ENCODE measurements at regions not wholly inside any gene's neighbourhood (a gene's known extent, or its start where the extent isn't known, plus 50 kb on each side); places are given as distances from the start of the nearest gene placed in this dataset.
A peak's percentile ranks its signal among the peaks of the same experiment; 100 is the strongest.
"Not testable (repeated sequence)": the region's sequence is repeated elsewhere in the genome, so short reads cannot be mapped to it uniquely, and the experiment has no call there.

DNA sequence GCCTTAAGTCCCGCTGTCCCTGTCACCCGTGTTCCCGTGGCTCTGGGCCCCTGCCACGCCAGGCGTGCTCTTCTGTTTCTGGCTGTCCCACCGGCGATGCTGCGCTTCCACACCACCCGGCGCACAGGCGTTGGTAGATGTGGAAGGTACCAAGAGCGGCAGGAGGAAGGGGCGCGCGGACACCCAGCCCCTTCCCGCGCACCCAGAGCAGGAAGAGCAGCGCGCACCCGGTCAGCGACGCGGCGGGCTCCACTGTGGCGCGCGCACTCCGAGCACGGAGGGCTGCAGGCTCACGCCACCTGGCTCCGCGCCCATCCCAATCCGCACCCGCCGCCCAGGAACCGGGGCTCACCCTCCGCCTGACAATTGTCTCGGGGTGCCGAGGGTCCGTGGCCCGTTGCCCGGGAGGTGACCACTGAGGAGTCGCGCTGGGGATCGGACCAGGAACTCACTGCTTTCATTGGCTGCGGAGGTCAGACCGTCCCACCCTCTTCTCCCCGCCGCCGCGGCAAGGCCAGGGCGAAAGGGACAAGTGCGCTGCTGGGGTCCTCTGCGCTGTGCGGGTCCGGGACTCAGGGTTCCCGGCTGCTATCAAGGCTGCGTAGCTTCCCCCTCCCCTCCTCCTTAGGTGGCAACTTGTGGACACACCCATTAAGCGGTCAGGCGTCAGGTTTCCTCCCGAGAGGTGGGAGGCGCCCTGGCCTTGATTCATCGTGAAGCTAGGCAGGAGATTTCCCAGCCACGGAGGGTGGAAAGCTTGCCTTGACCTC lies 121.6 kb upstream of the ZNF92 start:
- peak; percentile 36 for DNase-seq

DNA sequence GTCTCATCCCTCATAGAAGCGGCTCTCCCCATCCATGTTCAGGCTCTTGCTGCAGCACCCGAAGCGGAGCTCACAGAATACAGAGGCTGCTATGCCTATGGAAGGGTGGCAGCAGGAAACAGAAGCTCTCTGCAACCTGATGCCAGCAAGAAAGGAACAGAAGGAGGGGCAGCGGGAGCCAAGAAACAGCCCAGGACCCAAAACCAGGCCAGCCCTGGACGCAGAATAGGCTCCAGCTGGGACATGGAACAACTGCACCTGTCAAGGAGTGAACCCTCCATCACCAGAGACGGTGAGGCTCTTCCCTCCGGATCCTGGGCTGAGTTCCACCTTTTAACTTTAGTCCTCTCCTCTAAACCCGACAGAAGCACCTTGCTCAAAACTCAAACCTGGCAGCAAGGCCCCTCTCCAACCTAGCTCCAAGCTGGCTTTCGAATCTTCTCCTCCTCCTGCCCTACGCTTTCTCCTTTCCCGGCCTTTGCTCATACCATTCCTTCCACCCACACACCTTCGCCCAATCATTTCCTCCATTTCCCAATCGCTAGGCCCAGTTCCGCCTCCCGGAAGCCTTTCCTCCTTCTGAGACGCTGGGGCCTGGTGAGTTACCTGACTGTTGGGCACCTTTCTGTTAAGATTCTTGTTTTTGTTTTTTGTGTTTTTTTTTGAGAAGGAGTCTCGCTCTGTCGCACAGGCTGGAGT lies 122.8 kb upstream of the ZNF92 start:
- DNase-seq: no peak

DNA sequence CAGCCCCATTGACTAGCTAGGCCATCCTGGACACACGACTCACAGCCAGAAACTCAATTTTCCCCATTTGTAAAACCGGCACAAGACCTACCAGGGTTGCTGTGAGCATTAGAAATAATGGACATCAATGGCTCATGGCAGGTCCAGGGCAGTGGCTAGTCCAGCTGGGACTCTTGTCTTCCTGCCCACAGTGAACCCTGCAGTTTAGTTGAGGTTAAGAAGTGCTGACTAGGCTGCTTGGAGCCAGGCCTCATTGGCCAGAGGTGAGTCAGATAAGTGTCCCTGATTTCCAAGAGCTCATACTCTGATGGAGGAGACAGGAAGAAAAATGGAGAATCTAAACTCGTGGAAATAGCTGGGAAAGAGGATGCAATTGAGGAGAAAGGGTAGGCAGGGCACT lies 123.4 kb upstream of the ZNF92 start:
- no peak for DNase-seq

DNA sequence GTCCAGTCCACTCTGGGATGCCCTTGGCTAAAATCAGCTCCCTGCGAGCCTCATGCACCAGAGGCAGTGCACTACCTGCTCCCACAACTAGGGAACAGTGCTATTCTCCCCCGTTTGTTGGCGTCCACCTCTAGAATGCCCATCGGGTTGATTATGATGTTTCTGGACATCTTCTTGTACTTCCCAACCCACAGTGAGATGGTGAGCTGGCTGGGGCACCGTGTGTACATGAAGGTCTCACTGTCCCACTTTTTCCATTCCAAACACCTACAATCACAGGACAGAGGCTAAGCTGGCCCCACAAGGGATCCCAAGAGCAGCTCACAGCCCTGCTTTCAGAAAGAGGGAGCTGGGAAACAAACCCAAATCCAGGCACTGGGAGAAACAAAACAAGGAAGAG lies 126.2 kb upstream of the ZNF92 start:
- DNase-seq: no peak

DNA sequence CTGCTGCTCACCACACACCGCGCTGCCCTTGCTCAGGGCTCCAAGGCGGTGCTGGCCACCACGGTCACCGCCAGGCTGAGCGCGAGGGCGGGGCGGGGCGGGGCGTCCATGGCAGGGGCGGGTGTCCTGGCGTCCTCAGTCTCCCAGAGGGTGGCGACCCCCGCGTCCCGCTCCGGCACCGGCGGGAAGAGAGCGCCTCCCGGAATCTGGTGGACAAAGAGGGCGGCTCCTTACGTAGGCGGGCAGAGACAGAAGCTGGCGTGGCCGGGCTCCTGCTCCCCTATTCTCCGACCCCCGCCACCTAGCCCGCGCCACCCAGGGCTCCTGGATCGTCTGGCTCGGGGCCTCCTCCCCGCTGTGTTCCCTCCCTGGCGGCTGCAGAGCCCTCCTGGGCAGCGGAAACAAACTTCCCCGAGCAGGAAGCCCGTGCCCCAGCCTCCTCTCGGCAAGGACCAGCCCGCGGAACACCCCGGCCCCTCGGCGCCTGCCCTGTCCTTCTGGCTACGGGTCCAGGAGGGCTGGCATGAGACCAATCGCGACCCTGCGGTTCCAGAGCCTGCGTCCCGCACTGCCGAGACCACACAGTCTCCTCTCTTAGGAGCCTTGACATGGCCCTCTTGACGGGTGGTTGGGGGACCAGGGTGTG lies 133.8 kb upstream of the ZNF92 start:
- peak; percentile 14 for DNase-seq

DNA sequence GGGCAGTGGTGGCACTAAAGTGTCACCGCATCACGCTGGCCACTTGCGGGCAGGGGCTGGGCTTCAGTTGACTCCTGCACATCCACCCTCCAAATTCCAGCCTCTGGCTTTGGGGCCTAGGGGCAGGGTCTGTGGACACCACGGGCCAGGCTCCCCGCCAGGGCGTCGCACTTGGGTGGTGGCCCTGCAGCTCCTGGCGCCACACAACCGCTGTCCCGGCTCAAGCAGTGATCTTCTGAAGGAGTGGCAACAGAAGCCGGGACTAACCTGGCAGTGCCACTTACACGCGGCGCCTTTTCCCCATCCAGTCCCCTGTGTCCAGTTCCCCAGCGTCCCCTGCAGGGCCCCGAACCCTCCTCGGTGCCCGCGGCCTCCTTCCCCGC lies 134.3 kb upstream of the ZNF92 start:
- no peak for DNase-seq

DNA sequence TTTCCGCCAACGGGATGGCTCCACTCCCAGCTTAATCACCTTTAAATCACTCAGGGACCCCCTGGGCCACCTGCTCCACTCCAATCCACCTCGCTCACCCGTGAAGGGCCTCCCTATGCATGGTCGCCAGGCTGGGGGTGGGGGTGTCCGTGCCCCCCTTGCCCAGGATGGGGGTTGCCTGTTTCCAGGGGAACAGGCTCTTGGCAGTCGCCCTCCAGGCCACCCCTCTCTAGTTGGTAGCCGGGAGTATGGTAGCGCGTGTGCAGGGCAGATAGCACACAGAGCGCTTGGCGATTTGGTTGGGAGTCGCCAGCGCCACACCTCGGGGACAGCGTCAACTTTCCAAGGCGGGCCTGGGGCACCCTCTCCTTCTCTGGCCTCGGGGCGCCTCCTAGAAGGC lies 134.9 kb upstream of the ZNF92 start:
- no peak for DNase-seq

DNA sequence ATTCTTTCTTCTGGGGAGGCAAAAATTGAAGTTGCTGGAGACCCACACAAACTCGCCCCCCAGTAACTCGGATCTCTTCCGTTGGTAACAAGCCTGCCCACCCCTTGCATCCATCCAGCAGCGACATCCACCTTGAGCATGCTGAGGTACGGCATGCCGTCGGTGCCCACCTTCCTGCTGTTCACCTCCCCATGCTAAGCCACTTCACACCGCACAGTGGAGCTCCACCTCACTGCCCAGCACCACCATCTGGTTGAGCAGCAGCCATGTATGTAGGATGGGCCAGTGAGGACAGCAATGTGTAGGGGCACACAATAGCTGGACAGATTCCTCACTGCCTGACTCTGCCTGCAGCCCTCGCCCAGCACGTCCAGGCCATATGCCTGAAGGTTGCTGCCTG lies 138.1 kb upstream of the ZNF92 start:
- no peak for DNase-seq

DNA sequence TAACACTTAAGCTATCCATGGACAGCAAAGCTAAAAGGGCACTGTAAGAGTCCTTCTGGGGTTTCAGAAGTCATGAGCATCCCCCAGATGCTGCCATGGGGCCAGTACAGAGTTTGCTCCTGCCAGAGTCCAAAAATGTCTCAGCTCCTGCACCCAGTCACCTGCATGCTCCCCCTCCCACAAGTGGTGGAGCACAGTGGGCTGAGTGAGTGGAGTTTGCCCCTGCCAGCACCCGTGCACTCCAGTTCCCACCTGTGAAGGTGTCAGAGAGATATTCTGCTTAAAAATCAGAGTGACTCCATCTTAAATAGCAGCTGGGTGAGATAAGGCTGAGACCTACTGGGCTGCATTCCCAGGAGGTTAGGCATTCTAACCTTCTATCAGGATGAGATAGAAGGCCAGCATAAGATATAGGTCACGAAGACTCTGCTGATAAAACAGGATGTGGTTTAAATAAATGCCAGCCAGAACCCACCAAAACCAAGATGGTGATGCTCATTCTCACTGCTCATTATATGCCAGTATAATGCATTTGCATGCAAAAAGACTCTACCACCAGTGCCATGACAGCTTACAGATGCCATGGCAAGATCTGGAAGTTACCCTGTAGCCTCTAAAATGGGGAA lies 140.1 kb upstream of the ZNF92 start:
- DNase-seq: no peak

DNA sequence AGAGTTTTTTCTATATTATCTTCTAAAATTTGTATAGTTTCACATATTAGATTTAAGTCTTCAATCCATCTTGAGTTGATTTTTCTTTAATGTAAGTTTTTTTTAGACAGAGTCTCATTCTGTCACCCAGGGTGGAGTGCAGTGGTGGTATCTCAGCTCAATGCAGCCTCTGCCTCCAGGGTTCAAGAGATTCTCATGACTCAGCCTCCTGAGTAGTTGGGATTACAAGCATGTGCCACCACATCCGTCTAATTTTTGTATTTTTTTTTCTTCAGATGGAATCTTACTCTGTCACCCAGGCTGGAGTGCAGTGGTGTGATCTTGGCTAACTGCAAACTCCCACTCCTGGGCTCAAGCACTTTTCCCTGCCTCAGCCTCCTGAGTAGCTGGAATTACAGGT lies 143.4 kb upstream of the ZNF92 start:
- DNase-seq: no peak

DNA sequence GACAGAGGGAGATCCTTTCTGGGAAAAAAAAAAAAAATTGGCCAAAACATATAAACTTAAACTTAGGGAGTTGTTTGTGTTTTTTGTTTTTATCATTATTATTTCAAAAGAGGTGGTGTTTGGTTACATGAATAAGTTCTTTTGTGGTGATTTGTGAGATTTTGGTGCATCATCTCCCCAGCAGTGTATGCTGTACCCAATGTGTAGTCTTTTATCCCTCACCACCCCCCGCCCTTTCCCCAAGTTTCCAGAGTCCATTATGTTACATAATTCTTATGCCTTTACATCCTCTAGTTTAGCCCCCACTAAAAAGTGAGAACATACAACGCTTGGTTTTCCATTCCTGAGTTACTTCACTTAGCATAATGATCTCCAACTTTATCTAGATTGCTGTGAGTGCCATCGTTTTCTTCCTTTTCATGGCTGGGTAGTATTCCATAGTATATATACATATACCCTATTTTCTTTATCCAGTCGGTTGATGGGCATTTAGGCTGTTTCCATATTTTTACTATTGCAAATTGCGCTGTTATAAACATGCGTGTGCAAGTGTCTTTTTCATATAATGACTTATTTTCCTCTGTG lies 148.1 kb upstream of the ZNF92 start:
- DNase-seq: no peak

DNA sequence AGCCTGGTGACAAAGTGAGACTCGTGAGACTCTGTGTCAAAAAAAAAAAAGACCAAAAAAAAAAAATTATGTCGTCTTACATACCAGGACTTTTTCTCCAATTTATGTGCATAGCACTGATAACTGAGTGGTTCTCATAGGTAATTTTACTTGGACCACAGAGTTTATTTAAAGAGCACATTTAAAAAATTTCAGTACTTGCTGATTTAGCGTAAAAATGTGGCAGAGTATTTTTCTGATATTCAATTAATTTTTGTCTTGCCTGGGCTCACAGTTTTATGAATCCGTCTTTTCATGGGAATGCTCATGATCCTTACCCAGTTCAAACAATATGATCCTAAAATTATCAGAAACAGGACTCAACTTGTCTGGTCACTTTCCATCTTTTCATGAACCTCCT lies 151.0 kb upstream of the ZNF92 start:
- no peak for DNase-seq

DNA sequence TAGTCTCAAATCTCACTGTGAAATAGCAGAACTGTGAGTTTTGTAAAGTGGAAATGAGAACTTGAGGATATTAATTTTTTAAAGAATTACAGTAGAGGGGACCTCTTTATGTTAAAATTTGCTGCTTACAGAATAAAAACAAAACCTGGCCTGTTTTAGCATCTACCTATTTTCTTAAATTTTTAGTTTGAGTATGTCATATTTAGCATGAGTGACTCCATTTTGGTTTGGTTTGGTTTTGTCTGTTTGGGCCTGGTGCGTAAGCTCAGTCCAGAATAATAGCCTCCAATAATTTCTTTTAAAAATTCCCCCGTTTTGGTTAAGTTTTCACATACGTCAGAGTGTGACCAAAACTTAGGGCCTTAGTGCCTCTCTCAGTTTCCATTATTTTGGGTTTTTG lies 152.0 kb upstream of the ZNF92 start:
- DNase-seq: no peak

DNA sequence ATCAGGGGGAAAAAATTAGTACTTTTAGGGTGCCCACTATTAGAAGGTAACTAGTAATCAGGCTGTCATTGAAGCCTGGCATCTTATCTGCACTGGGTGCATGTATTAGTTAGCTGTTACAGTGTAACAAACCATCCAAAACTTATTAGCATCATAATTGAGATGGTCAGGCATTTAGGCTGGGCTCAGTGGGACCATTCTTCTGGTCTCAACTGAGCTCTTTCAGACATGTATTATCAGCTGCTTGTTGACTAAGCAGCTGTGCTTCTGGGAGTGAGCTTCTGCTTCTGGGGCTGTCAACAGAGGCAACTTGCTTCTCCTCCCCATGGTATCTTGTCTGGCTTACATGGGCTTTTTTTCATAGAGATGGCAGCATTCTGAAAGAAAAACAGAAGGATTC lies 154.0 kb upstream of the ZNF92 start:
- no peak for DNase-seq

DNA sequence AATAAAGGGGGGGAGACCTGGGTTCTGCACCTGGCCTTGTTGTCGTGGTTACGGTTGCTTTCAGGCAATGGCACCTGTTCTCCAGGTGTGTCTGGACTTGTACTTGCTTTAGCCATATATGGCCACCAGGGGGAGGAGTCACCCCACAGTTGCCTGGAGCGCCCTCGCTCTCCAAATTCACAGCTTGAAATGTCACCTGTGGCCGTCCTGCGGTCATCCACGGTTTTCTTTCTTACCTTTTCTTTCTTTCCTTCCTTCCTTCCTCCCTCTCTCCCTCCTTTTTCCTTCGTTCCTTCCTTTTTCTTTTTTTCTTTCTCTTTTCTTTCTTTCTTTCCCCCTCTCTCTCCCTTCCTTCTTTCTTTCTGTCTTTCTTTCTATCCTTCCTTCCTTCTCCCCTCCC lies 157.2 kb upstream of the ZNF92 start:
- peak; percentile 23 for DNase-seq

DNA sequence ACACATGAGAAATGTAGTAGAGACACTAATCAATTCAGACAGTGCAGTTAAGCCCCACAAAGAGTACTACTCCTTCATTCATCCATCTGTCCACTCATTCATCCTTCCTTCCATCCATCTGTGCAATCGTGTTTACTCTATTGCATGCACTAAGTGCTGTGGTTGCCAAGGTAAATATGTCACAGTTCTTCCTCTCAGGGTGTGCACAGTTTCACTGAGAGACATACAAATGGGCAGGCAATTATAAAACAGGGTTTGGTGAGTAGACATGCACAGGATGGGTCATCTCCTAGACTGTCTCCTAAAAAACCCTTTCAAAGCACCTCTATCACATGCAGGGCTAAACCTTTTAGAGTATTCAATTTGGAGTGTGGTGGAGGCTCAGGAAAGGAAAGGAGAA lies 160.4 kb upstream of the ZNF92 start:
- not testable (repeated sequence) for DNase-seq

DNA sequence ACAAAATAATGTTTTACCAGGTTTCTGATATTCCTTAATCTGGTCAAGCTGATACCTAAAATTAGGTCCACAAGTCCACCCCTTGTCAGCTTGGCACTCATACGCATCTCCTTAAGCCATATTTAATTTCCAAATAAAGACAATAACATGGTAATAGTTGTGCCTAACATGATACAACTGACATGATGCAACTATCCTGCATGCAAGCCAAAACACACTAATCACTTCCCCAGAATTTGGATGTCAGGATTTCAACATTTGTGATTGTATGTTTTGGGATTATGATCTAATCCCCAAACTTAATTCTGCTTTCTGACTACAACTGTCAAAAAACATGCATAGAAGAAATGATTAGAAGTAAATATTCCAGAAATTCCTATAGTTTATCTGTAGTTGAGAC lies 174.4 kb upstream of the ZNF92 start:
- not testable (repeated sequence) for DNase-seq

DNA sequence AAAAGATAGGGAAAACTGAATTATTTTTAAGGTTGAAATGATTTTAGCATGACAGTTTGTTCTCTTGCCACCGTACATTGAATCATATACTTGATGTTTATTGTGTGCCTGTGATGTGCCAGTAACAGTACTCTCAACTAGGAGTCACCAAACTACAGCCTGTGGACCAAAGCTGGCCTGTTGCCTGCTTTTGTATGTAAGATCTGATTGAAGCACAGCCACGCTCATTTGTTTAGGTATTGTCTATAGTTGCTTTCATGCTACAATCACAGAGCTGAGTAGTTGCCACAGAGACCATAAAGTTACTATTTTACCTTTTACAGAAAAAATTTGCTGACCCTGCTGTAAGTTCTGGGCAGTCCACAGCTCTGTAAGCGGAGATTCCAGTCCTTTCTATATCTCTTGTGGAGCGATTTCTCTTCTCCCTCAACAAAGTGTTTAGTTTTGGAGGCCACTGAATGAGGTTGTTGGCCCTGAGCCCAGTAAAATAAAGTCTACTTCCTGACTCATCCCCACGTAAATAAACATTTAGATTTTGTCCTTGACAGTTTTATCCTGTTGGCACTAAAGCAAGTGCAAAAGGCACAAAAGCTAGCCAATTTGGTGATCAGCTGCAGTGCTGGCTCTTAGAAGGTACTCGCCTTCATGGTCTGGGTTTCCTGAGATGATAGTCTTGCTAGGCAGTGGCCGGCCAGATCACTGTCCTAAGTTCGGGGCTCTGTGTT lies 180.2 kb upstream of the ZNF92 start:
- DNase-seq: not testable (repeated sequence)

DNA sequence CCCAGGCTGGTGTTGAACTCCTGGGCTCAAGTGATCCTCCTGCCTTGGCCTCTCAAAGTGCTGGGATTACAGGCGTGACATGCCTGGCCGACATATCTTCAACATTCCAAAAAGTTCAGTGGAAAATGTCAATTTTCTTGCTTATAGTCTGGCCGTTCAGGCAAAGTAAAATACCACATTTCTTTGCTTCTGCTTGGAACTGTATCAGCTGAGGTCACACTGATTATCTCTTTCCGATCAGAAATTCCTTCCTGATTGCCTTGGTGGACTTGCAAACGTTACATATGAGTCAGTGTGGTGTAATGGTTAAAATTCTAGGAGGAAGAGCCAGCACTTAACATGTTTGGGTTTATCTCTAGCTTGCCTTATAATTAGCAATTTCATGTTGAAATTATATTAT lies 170.6 kb upstream of the ERV3-1 start:
- DNase-seq: peak; percentile 4

DNA sequence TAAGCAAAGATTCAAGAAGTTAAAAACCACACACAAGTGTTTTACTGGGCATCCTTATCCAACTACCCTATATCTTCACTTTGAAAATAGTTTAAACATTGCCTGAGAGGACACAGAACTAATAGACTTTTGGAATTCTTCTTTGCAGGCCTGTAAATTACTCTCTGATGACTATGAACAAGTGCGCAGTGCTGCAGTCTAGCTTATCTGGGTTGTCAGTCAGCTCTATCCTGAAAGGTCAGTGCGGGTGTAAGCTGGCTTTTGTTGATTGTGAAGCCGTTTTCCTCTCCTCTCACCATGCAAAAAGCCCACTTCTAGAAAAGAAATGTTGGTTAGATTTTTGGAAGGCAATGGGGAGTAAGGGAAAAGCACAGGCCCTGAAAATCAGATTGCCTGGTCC lies 143.6 kb upstream of the ERV3-1 start:
- DNase-seq: not testable (repeated sequence)

DNA sequence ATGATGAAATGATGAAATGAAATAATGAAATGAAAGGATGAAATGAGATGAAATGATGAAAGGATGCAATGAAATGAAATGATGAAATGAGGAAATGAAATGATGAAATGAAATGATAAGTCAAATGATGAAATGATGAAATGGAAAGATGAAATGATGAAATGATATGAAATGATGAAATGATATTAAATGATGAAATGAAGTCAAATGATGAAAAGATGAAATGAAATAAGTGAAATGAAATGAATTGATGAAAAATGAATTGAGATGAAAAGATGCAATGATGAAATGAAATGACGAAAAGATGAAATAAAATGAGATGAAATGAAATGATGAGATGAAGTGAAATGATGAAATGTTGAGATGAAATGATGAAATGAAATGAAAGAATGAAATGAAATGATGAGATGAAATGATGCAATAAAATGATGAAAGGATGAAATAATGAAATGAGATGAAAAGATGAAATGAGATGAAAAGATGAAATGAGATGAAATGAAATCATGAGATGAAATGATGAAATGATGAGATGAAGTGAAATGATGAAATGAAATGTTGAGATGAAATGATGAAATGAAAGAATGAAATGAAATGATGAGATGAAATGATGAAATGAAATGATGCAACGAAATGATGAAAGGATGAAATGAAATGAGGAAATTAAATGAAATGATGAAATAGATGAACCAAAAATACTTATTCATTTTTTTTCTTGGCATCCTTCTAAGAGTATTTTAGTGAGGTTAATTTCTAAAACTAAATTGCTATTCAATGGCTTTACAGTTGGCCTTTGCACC lies 139.8 kb upstream of the ERV3-1 start:
- not testable (repeated sequence) for DNase-seq

DNA sequence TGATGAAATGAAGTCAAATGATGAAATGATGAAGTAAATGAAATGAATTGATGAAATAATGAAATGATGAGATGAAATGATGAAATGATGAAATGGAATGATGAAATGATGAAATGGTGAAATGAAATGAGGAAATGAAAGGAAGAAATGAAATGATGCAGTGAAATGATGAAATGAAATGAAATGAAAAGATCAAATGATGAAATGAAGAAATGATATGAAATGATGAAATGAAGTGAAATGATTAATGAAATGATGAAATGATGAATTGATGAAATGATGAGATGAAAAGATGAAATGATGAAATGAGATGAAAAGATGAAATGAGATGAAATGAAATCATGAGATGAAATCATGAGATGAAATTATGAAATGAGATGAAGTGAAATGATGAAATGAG lies 139.2 kb upstream of the ERV3-1 start:
- not testable (repeated sequence) for DNase-seq

Data from fibroblast of skin of right biceps (primary cell).